GM12878 (cell line): ENCODE measurements at regions not wholly inside any gene's neighbourhood (a gene's known extent, or its start where the extent isn't known, plus 50 kb on each side); places are given as distances from the start of the nearest gene placed in this dataset.

ENCODE experiments used
- ATAC-seq: fragments of 200-7000 bp; cut with Tn5 transposase; 3 replicates; pipeline ENCODE4 v1.9.1; 2020; ENCODE audit warnings: mild to moderate bottlenecking, moderate library complexity
- BruUV-seq: library from RNA; stranded (reverse); fragments of 400-500 nt; replicated peaks from 2 replicates; lab custom pipeline; 2021; lab: Mats Ljungman, UMichigan
- CTCF ChIA-PET: fragments of 300-600 bp; sonication (Branson Sonifier 250); formaldehyde crosslinking; extraction: SDS; loops from one replicate; lab custom pipeline; 2021; ENCODE audit warnings: inconsistent platforms; lab: Yijun Ruan, JAX
- POLR2A ChIA-PET: fragments of 350-600 bp; formaldehyde crosslinking; extraction: SDS; loops from one replicate; lab custom pipeline; 2021; ENCODE audit warnings: inconsistent platforms; lab: Charles Lee
- RAD21 ChIA-PET: fragments of 300-600 bp; sonication (Branson Sonifier 250); formaldehyde crosslinking; loops from one replicate; lab custom pipeline; 2023; ENCODE audit warnings: antibody characterized with exemption; ENCODE audit not compliant: unreplicated experiment; lab: Charles Lee
- SMC1A ChIA-PET: fragments of 300-600 bp; sonication (Branson Sonifier 250); formaldehyde crosslinking; loops from one replicate; lab custom pipeline; 2023; ENCODE audit not compliant: unreplicated experiment, uncharacterized antibody; lab: Charles Lee
- DNase-seq: peaks from one replicate; pipeline ENCODE4 v3.0.0-alpha.2; 2011; ENCODE audit warnings: low read depth, low spot score
- FAIRE-seq: peaks from 3 replicates; lab custom pipeline; 2011; peaks lifted over from hg19 to GRCh38; lab: Jason Lieb, UNC
- H2AFZ ChIP-seq: 2 replicates; pipeline ENCODE4 v1.6.0; 2011; ENCODE audit warnings: low read depth, low read length, control low read depth; ENCODE audit not compliant: control insufficient read depth
- H3K27ac ChIP-seq: 2 replicates; pipeline ENCODE4 v1.5.1; 2011; ENCODE audit warnings: control low read depth; ENCODE audit not compliant: control insufficient read depth, insufficient read depth
- H3K27me3 ChIP-seq, 2 experiments: replicated peaks in 1 of 2; 2 replicates each; pipeline versions ENCODE4 v1.6.0 to v1.6.1; 2011; ENCODE audit warnings: low read length in 1 of 2; ENCODE audit not compliant: control insufficient read depth in 2 of 2, insufficient read depth in 2 of 2
- H3K36me3 ChIP-seq, 2 experiments: 2 replicates each; pipeline ENCODE4 v1.5.1; 2011; ENCODE audit warnings: low read length in 1 of 2; ENCODE audit not compliant: control insufficient read depth in 2 of 2, insufficient read depth in 2 of 2
- H3K4me1 ChIP-seq: 2 replicates; pipeline ENCODE4 v1.6.1; 2011; ENCODE audit warnings: mild to moderate bottlenecking, low read length, moderate library complexity, mixed read lengths; ENCODE audit not compliant: control insufficient read depth, insufficient read depth
- H3K4me2 ChIP-seq: 2 replicates; pipeline ENCODE4 v1.6.0; 2011; ENCODE audit warnings: control low read depth; ENCODE audit not compliant: control insufficient read depth, insufficient read depth
- H3K4me3 ChIP-seq: fragments of 200-600 bp; sonication (generic); 2 replicates; pipeline ENCODE4 v1.5.1; 2016
- H3K79me2 ChIP-seq: 2 replicates; pipeline ENCODE4 v1.6.0; 2011; ENCODE audit warnings: low read length; ENCODE audit not compliant: control insufficient read depth, insufficient read depth
- H3K9ac ChIP-seq: 2 replicates; pipeline ENCODE4 v1.8.0; 2011; ENCODE audit warnings: low read length, control low read depth, mixed read lengths; ENCODE audit not compliant: control insufficient read depth, insufficient read depth
- H3K9me3 ChIP-seq: replicated peaks from 3 replicates; pipeline ENCODE4 v1.5.1; 2011; ENCODE audit warnings: mild to moderate bottlenecking, low read length; ENCODE audit not compliant: control insufficient read depth, insufficient read depth
- H4K20me1 ChIP-seq: 2 replicates; pipeline ENCODE4 v1.6.0; 2011; ENCODE audit not compliant: control insufficient read depth, insufficient read depth
- BCL3 ChIP-seq: IDR thresholded peaks from 2 replicates; pipeline ENCODE4 v1.6.1; 2011; ENCODE audit warnings: borderline replicate concordance, low read depth, mild to moderate bottlenecking, moderate library complexity, low read length; ENCODE audit not compliant: insufficient read depth, poor library complexity, severe bottlenecking
- CUX1 ChIP-seq: IDR thresholded peaks from 2 replicates; pipeline ENCODE4 v1.6.1; 2012; ENCODE audit warnings: improper control_type of control experiment, low read depth, low read length; ENCODE audit not compliant: insufficient replicate concordance
- EP300 ChIP-seq, 2 experiments: fragments of 150-350 bp in 1 of 2; IDR thresholded peaks; 2 replicates each; pipeline ENCODE4 v1.6.1; 2011 to 2012; ENCODE audit warnings: low read depth in 2 of 2, low read length in 2 of 2, borderline replicate concordance in 1 of 2, improper control_type of control experiment in 1 of 2, inconsistent platforms in 1 of 2; ENCODE audit not compliant: control insufficient read depth in 1 of 2
- HCFC1 ChIP-seq: fragments of 150-350 bp; IDR thresholded peaks from 2 replicates; pipeline ENCODE4 v1.6.1; 2014; ENCODE audit warnings: low read length
- JUND ChIP-seq: IDR thresholded peaks from 2 replicates; pipeline ENCODE4 v1.6.1; 2012; ENCODE audit warnings: low read depth, mild to moderate bottlenecking, low read length, improper control_type of control experiment, moderate library complexity
- KAT2A ChIP-seq: conservative IDR thresholded peaks from 2 replicates; pipeline ENCODE4 v1.6.1; 2011; ENCODE audit warnings: low read depth, low read length; ENCODE audit not compliant: control insufficient read depth
- KDM1A ChIP-seq: fragments of 200-600 bp; sonication (generic); IDR thresholded peaks from 2 replicates; pipeline ENCODE4 v1.6.1; 2016; ENCODE audit warnings: borderline replicate concordance
- MYB ChIP-seq: fragments of 150-350 bp; IDR thresholded peaks from 2 replicates; pipeline ENCODE4 v1.6.1; 2014; ENCODE audit warnings: mild to moderate bottlenecking, low read depth, low read length, borderline replicate concordance
- PKNOX1 ChIP-seq: fragments of 450-650 bp; IDR thresholded peaks from 2 replicates; pipeline ENCODE4 v1.6.1; 2016; ENCODE audit warnings: mild to moderate bottlenecking
- SMC3 ChIP-seq: IDR thresholded peaks from 2 replicates; pipeline ENCODE4 v1.6.1; 2011; ENCODE audit warnings: low read length, improper control_type of control experiment, borderline replicate concordance
- SREBF1 ChIP-seq: IDR thresholded peaks from 2 replicates; pipeline ENCODE4 v1.6.1; 2012; ENCODE audit warnings: mild to moderate bottlenecking, low read length
- SREBF2 ChIP-seq: IDR thresholded peaks from 2 replicates; pipeline ENCODE4 v1.6.1; 2012; ENCODE audit warnings: mild to moderate bottlenecking, low read length
- TAF1 ChIP-seq: IDR thresholded peaks from 2 replicates; pipeline ENCODE4 v1.6.1; 2011; ENCODE audit warnings: mild to moderate bottlenecking, low read depth, low read length, borderline replicate concordance
- TARDBP ChIP-seq: IDR thresholded peaks from 2 replicates; pipeline ENCODE4 v1.6.1; 2016; ENCODE audit warnings: borderline replicate concordance
- TCF12 ChIP-seq: IDR thresholded peaks from 2 replicates; pipeline ENCODE4 v1.6.1; 2011; ENCODE audit warnings: low read depth, mild to moderate bottlenecking, low read length
- TCF7 ChIP-seq: IDR thresholded peaks from 2 replicates; pipeline ENCODE4 v1.6.1; 2014; ENCODE audit warnings: antibody characterized with exemption, borderline replicate concordance
- YY1 ChIP-seq: IDR thresholded peaks from 2 replicates; pipeline ENCODE4 v1.6.1; 2011; ENCODE audit warnings: low read depth, mild to moderate bottlenecking, low read length
- ZBED1 ChIP-seq: IDR thresholded peaks from 2 replicates; pipeline ENCODE4 v1.6.1; 2016; ENCODE audit warnings: borderline replicate concordance
- WGBS: methylation state at CpG from one replicate; pipeline ENCODE4 v1.1.6; 2016; ENCODE audit warnings: low lambda C conversion rate; ENCODE audit not compliant: insufficient replicate concordance, insufficient coverage; ENCODE audit errors: missing lambda C conversion rate; 5-methylcytosine and 5-hydroxymethylcytosine counted together
- in situ Hi-C: fragments of 300-500 bp; cut with MboI; formaldehyde crosslinking; loops from 9 replicates; pipeline ENCODE4 v1.14.3; 2018; ENCODE audit warnings: mixed read lengths
- intact Hi-C: fragments of 100-400 bp; cut with micrococcal nuclease; formaldehyde crosslinking; loops from one replicate; pipeline ENCODE4 v1.14.2; 2022; ENCODE audit not compliant: unreplicated experiment

- no peak for TF ChIP-seq BCL3
Observed at GRCh38 chr12:38099686-38100085, 216.9 kb upstream of the ALG10B start (continued).

DNA sequence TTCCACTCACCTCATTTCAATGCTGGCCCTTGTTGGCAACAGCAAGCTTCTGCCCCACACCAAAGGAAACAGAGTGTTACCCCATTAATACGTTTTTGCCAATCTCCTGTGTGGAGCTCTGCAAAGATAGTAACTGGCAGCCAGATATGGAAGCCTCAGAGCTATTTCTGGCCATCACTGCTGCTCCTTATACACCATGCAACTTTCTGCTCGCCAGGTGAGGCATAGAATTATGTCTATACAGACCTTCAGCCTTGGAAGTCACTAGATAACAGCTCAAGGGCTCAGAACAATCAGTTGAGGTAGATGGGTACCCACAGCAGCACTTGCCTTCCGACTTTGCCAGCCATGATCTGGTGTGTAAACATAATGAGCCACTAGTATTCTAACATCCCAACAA lies 214.8 kb upstream of the ALG10B start:
- no peak overlapping the region for H3K27ac ChIP-seq
- no TSS peak for BruUV-seq
- in situ Hi-C loops: no loop called here
- no peak overlapping the region for H2AFZ ChIP-seq
- 0% methylated on average over 3 of the region's 3 CpGs for WGBS
- no peaks in the 10 kb centered on the region for H3K4me1 ChIP-seq
- no peak for FAIRE-seq
- no peak overlapping the region for H3K4me2 ChIP-seq
- ChIA-PET RAD21 (no interaction called here), CTCF (no interaction called here), POLR2A (no interaction called here), SMC1A (interaction anchor here (0.7 kb wide), 1 partner anchor 11 kb away, joined by 3 read pairs; no protein-coding TSS in a partner anchor)
- H3K79me2 ChIP-seq: no peaks in the 10 kb centered on the region
- H3K4me3 ChIP-seq: no peak overlapping the region
- no peak for DNase-seq
- H4K20me1 ChIP-seq: no peaks in the 10 kb centered on the region
- H3K36me3 ChIP-seq: no peaks in the 10 kb centered on the region
- intact Hi-C loops: no loop called here
- no peaks in the 10 kb centered on the region for H3K27me3 ChIP-seq
- no peak overlapping the region for H3K9ac ChIP-seq
- H3K9me3 ChIP-seq: no peaks in the 10 kb centered on the region
- ATAC-seq: no peak
- TF ChIP-seq EP300 (IDR thresholded peaks at IDR 0.05; ENCODE audit: borderline replicate concordance in 1 of 2, control insufficient read depth in 1 of 2, low read depth in 2 of 2, low read length in 2 of 2) (no peak), KAT2A (no peak), ZBED1 (no peak), SREBF1 (no peak), SMC3 (no peak), TCF12 (no peak), CUX1 (no peak), YY1 (no peak), JUND (no peak), SREBF2 (no peak), TCF7 (no peak), PKNOX1 (no peak), TAF1 (no peak), HCFC1 (no peak), KDM1A (no peak), MYB (no peak), TARDBP (no peak)
